Dendritic cell treated with granulocyte-macrophage colony-stimulating factor and Interleukin-4, amounts not matched to agents 40 ng/mL and 50 ng/mL, for 4 days (primary cell): ENCODE measurements at regions not wholly inside any gene's neighbourhood (a gene's known extent, or its start where the extent isn't known, plus 50 kb on each side); places are given as distances from the start of the nearest gene placed in this dataset.
A peak's percentile ranks its signal among the peaks of the same experiment; 100 is the strongest.
"Not testable (repeated sequence)": the region's sequence is repeated elsewhere in the genome, so short reads cannot be mapped to it uniquely, and the experiment has no call there.

Experiments
- H3K27ac Mint-ChIP-seq: one replicate; pipeline ENCODE4 v1.8.0; 2022; ENCODE audit warnings: mild to moderate bottlenecking, mixed read lengths
- H3K27me3 Mint-ChIP-seq: one replicate; pipeline ENCODE4 v1.8.0; 2022; ENCODE audit warnings: mild to moderate bottlenecking, mixed read lengths
- H3K36me3 Mint-ChIP-seq: one replicate; pipeline ENCODE4 v1.8.0; 2022; ENCODE audit warnings: low read depth, mixed read lengths
- H3K4me1 Mint-ChIP-seq: one replicate; pipeline ENCODE4 v1.8.0; 2022; ENCODE audit warnings: low read depth, mixed read lengths
- H3K4me3 Mint-ChIP-seq: one replicate; pipeline ENCODE4 v1.8.0; 2022; ENCODE audit warnings: mild to moderate bottlenecking, moderate library complexity, mixed read lengths
- H3K9me3 Mint-ChIP-seq: one replicate; pipeline ENCODE4 v1.8.0; 2022; ENCODE audit warnings: mixed read lengths
- intact Hi-C: fragments of 100-400 bp; cut with micrococcal nuclease; formaldehyde crosslinking; loops from one replicate; pipeline ENCODE4 v1.15.0; 2022

DNA sequence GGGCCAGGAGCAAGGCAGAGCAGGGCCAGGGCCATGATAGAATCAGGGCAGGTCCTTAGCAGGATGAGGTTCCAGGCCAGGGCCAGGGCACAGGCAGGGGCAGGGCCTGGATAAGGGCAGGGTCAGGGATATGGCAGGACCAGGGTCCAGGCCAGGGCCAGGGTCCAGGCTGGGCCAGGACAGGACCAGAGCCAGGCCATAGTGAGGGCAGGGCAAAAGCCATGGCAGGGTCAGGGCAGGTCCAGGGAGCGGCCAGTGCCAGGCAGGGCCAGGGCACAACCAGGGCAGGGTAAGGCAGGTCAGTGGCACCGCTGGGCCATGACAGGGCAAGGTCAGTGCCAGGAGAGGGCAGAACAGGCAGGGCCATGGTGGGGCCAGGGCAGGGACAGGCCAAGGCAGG is 152.2 kb downstream of the LIPI start:
- no peak overlapping the region for H3K27ac Mint-ChIP-seq
- intact Hi-C loops, result no loop called here
- H3K4me1 Mint-ChIP-seq, result no peaks in the 10 kb centered on the region
- peaks cover 69% of the 10 kb centered on the region for H3K9me3 Mint-ChIP-seq
- H3K4me3 Mint-ChIP-seq, result no peak overlapping the region
- H3K27me3 Mint-ChIP-seq, result no peaks in the 10 kb centered on the region
- peaks cover 7% of the 10 kb centered on the region for H3K36me3 Mint-ChIP-seq

DNA sequence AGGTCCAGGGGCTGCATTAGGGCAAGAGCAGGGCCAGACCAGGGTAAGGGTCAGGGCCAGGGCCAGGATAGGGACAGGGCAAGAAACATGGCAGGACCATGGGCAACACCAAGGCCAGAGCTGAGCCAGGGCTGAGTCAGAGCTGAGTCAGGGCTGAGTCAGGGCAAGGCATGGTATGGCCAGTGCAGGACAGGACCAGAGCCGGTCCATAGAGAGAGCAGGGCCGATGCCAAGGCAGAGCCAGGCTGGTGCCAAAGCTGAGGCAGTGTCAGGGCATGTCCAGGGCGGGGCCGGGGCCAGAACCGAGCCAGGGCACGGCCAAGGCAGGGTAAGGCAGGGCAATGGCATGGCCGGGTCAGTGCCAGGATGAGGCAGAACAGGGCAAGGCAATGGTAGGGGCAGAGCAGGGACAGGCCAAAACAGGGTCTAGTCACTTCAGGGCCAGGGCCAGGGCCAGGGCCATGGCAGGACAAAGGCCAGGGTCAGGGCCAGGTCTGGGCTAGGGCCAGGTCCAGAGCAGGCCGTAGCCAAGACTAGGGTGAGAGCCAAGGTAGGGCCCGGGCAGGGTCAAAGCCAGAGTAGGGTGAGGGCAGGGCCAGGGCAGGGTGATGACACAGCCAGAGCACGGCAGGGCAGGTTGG is 152.8 kb downstream of the LIPI start:
- H3K36me3 Mint-ChIP-seq, H3K27ac Mint-ChIP-seq, H3K4me3 Mint-ChIP-seq, intact Hi-C loops, H3K4me1 Mint-ChIP-seq, H3K27me3 Mint-ChIP-seq: not testable (repeated sequence)
- peaks cover 67% of the 10 kb centered on the region for H3K9me3 Mint-ChIP-seq

DNA sequence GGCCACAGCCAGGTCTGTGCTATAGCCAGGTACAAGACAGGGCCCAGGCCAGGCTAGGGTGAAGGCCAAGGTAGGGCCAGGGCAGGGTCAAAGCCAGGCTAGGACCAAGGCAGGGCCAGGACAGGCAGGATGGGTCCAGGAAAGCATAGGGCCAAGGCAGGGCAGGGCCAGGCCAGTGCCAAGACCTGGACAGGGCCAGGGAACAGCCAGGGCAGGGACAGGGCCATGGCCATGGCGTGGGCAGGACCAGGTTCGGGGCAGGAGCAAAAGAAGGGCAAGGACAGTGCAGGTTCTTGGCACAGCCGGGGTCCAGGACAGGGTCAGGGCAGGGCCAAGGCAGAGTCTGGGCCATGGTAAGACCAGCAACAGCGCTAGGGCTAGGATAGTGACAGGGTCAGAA is 153.4 kb downstream of the LIPI start:
- no peaks in the 10 kb centered on the region for H3K36me3 Mint-ChIP-seq
- intact Hi-C loops, result no loop called here
- H3K4me1 Mint-ChIP-seq, result no peaks in the 10 kb centered on the region
- H3K27me3 Mint-ChIP-seq, result no peaks in the 10 kb centered on the region
- no peak overlapping the region for H3K4me3 Mint-ChIP-seq
- H3K9me3 Mint-ChIP-seq, result peaks cover 65% of the 10 kb centered on the region
- no peak overlapping the region for H3K27ac Mint-ChIP-seq

DNA sequence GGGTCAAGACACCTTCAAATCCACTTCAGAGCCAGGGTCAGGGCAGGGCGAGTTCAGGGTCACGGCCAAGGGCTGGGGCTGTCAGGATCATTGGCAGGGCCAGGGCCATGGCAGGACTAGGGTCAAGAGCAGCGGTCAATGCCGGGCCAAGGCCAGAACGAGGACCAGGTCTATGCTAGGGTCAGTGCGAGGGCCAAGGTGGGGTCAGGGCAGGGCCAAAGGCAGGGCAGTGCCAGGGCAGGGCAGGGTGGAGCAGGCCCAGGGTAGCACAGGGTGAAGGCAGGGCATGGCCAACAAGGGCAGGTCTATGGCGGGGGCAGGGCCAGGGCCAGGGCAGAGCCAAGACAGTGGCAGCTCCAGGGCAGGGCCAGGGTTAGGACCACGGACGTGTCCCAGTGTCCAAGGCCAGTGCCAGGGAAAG is 154.0 kb downstream of the LIPI start:
- Mint-ChIP-seq H3K4me1 (no peaks in the 10 kb centered on the region), H3K9me3 (peaks cover 60% of the 10 kb centered on the region), H3K36me3 (no peaks in the 10 kb centered on the region), H3K27me3 (no peaks in the 10 kb centered on the region), H3K27ac (no peak overlapping the region), H3K4me3 (no peak overlapping the region)
- intact Hi-C loops, result no loop called here

DNA sequence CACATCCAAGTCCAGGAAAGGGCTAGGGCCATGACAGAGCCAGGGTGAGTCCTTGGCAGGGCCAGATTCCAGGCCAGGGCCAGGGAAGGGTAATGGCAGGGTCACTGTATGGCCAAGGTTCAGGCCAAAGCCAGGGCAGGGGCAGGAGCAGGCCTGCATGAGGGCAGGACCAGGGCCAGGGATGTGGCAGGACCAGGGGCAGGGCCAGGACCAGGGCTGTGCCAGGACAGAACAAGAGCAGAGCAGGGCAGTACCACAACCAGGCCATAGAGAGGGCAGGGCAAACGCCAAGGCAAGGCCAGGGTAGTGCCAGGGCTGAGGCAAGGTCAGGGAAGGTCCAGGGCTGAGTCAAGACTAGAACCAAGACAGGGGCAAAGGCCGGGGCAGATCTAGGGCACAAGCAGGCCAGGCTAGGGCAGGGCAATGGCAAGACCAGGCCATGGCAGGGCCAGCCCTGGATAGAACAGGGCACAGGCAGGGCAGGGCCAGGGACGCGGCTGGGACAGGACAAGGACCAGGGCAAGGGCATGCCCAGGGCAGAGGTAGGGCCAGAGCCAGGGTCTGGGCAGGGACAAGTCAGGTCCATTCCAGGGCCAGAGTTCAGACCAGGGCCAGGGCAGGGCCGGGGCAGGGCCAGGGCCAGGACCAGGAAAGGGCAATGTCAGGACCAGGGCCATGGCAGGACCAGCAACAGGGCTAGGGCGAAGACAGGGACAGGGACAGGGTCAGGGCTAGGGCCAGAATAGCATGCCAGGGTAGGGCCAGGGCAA is 154.8 kb downstream of the LIPI start:
- H3K4me1 Mint-ChIP-seq, intact Hi-C loops, H3K27me3 Mint-ChIP-seq, H3K27ac Mint-ChIP-seq, H3K36me3 Mint-ChIP-seq, H3K4me3 Mint-ChIP-seq: not testable (repeated sequence)
- H3K9me3 Mint-ChIP-seq, result peaks cover 59% of the 10 kb centered on the region

DNA sequence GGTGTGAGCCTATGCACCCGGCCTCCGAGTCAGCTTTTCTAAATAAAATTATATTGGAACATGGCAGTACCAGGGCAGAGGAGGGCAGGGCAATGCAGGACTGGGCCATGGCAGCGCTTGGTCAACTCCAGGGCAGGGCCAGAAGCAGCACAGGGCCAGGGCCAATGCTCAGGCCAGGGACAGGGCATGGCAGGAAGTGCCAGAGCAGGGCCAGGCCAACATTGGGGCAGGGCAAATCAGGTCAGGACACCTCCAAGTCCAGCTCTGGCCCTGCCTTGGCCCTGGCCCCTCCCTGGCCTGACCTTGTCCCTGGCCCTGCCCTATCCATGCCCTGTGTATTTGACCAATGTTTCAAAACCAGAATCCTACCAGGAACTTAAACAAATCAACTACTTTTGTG is 156.1 kb downstream of the LIPI start:
- no peaks in the 10 kb centered on the region for H3K4me1 Mint-ChIP-seq
- no peak overlapping the region for H3K4me3 Mint-ChIP-seq
- H3K9me3 Mint-ChIP-seq, result peaks cover 51% of the 10 kb centered on the region
- H3K27ac Mint-ChIP-seq, result no peak overlapping the region
- intact Hi-C loops, result no loop called here
- no peaks in the 10 kb centered on the region for H3K27me3 Mint-ChIP-seq
- no peaks in the 10 kb centered on the region for H3K36me3 Mint-ChIP-seq

DNA sequence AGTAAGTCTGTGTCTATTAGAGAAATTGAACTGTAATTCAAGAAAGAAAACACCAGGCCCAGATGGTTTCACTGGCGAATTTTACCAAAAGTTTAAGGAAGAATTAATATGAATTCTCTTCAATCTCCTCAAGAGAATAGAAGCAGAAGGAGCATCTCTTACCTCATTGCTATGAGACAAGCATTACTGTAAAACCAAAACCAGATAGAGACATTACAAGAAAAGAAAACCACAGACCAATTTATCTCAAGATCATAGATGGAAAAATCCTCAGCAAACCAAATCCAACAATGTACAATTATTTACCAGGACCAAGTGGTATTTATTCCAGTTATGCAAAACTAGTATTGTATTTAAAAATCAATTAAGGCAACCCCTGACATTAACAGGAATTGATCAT is 160.6 kb downstream of the LIPI start:
- intact Hi-C loops, result no loop called here

DNA sequence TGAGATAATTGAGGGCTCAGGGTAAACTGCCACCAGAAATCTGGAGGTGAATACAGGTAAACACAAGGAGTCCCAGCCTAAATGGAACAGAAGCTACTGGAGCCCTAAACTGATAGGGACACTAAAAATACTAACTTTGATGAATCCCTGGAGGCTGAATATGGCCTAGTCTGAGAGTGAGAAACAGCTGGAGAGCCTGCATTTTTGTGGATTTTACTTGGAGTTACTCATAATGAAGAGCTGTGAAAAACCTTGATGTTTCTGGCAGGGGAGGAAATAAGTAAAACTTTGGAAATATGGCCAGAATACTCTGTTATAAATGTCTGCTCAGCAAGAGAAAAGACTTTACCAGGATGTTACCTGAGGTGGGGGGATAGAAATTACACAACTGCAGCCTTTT is 164.4 kb downstream of the LIPI start:
- H3K27me3 Mint-ChIP-seq, result no peaks in the 10 kb centered on the region
- H3K4me3 Mint-ChIP-seq, result no peak overlapping the region
- H3K27ac Mint-ChIP-seq, result no peak overlapping the region
- H3K4me1 Mint-ChIP-seq, result no peaks in the 10 kb centered on the region
- no peaks in the 10 kb centered on the region for H3K36me3 Mint-ChIP-seq
- intact Hi-C loops, result no loop called here
- H3K9me3 Mint-ChIP-seq, result peaks cover 8% of the 10 kb centered on the region

More for the DNA sequence above, 160.6 kb downstream of the LIPI start:
- Mint-ChIP-seq H3K9me3 (peaks cover 16% of the 10 kb centered on the region), H3K27me3 (no peaks in the 10 kb centered on the region), H3K27ac (no peak overlapping the region), H3K4me3 (no peak overlapping the region), H3K36me3 (no peaks in the 10 kb centered on the region), H3K4me1 (no peaks in the 10 kb centered on the region)

DNA sequence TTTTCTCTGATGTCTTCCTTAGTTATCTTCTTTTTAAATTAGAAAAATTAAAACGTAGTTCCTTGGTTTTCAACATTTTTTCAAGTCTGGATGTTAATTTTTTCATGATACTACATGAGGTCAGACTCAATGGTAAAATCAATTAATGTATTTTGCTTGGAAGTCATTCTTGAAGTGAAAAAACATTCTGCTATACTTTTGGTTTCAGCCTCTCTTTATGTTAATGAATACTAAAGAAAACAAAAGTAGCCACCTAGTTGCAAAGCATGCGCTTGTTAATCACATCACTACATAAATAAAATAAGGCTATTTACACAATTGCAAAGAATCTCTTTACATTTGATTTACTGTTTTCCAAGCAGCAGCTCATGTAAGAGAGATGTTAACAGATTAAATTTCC is 170.4 kb downstream of the LIPI start:
- Mint-ChIP-seq H3K27me3 (no peaks in the 10 kb centered on the region), H3K36me3 (no peaks in the 10 kb centered on the region), H3K27ac (no peak overlapping the region), H3K4me1 (no peaks in the 10 kb centered on the region), H3K9me3 (no peaks in the 10 kb centered on the region), H3K4me3 (no peak overlapping the region)
- intact Hi-C loops, result no loop called here

DNA sequence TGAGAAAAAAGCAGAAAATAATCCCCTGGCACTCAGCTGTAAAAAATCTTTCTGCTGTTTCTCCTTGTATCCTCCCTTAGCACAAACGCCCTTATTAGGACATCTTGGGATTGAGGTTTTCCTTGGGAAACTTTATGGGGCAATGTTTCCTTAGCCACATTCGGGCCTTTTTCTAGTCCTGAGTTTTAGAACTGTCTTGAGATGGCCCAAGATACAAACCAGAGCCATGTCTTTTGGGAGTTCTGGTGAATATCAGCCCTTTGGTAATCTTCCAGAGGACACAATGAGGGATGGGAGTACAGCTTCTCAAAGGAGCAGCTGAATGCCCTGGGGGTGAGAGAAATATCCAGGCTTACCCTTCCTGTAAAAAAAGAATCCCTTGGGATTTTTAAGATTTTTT is 182.1 kb downstream of the LIPI start:
- H3K9me3 Mint-ChIP-seq, H3K36me3 Mint-ChIP-seq, H3K4me3 Mint-ChIP-seq, H3K4me1 Mint-ChIP-seq, H3K27ac Mint-ChIP-seq, intact Hi-C loops, H3K27me3 Mint-ChIP-seq: not testable (repeated sequence)

DNA sequence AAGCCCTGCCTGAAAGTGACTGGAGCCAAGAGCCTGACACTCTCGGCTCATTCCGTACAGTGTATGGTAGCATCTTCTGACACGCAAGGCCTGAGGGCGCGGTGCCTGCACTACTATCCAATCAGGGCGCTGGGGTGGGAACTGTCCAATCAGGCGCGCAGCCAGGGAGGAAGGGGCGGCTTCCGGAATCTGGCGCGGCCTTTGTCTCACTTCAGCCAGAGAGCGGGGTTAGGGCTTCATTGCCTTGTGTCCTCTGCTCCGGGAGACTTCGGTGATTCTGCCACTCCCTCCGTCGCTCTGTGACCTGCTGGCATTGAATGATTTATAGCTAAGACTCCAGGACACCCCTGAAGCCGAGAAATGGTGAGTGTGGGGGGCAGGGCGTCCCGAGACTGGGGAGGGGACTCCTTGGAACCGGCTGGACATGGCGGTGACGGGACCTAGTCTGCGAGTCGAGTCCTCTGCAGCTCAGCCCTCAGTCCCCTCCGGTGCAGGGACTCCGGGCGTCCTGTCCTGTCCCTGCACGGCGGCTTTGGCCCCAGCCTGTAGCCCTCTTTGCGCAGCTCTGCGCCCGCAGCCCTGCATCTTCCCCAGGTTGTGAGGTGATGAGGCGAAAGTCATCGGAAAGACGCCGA is 183.4 kb downstream of the LIPI start:
- H3K4me3 Mint-ChIP-seq, result peak overlapping the region; percentile 81
- H3K36me3 Mint-ChIP-seq, H3K4me1 Mint-ChIP-seq, H3K9me3 Mint-ChIP-seq, intact Hi-C loops, H3K27me3 Mint-ChIP-seq: not testable (repeated sequence)
- H3K27ac Mint-ChIP-seq, result peak overlapping the region; percentile 73

DNA sequence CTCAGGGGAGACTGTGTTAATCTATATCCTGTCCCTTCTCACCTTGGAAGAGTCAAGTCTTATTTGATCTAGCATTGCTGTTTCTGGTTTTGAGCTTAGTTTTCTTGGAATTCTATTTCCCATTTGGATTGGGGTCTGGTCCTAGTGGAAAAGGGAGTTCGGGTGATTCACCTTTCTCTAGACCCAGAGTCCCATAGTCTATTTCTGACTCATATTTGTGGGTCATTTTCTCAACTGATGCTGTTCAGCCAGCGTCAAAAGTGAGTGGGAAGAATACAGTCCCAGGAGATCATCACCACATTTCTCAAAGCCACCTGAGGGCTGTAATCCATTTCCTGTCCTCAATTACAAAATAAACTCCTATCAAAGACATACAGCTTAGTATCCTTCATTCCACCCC is 190.6 kb downstream of the LIPI start:
- H3K27me3 Mint-ChIP-seq, intact Hi-C loops, H3K9me3 Mint-ChIP-seq: not testable (repeated sequence)

DNA sequence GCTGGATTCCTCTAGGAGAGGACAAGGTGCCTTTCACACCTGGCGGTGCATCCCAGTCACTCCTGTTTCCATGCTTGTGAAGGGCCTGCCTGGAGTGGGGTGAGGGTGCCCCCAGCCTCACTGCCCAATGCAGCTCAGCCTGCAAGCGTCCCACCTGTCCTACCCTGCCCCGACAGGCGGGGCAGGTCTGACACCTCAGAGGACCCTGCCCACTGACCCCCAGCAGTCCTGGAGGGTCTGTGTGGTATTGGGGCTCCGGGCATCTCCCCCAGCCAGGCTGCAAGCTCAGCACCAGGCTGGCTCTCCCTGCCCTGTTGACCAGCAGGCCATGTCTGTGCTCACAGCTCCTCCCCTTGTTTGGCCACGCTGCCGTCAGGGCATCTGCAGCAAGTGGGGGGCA is 194.9 kb downstream of the LIPI start:
- H3K27ac Mint-ChIP-seq, intact Hi-C loops, H3K36me3 Mint-ChIP-seq, H3K4me1 Mint-ChIP-seq, H3K4me3 Mint-ChIP-seq, H3K27me3 Mint-ChIP-seq, H3K9me3 Mint-ChIP-seq: not testable (repeated sequence)

More for the DNA sequence above, 190.6 kb downstream of the LIPI start:
- not testable (repeated sequence) for H3K4me1 Mint-ChIP-seq, H3K27ac Mint-ChIP-seq, H3K4me3 Mint-ChIP-seq, H3K36me3 Mint-ChIP-seq

DNA sequence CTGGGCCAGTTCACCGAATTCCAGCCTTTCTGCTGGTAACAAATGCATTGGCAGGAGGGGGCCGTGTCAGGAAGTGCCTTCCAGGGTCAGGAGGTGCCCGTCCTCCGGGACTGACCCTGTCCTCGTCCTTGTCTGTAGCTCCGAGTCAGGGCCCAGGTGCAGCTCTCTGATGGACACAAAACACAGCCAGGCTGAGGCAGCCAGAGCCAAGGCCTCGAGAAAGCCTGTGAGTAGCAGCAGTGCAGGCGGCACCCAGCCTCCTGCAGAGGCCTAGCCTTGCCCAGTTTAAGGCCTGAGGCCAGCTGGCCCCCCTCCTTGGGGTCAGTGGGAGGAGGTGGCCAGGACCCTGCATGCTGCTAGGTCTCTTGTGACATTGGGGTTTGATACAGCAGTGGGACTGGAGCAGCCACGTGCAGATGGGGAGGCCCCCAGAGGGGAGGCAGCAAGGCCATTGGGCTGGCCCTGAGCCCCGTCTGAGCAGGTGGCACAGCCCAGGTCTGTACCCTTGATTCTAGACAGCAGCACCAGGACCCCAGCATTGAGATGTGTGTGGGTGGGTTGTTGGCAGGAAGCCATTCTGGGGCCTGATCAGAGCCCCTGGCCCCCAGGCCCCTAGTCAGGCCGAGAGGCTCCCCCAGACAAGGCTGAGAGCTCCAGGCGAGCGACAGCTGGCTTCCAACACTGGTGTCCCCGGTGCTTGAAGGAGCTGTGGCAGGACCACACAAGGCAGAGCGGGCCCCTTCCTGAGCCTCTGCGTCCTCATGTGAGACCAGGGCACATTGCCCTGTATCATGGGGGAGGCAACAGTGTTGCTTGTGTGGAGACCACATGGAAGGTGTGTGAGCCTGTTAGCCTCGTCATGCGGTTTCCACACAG is 196.9 kb downstream of the LIPI start:
- H3K27me3 Mint-ChIP-seq, H3K9me3 Mint-ChIP-seq, H3K36me3 Mint-ChIP-seq, H3K4me3 Mint-ChIP-seq, intact Hi-C loops, H3K27ac Mint-ChIP-seq, H3K4me1 Mint-ChIP-seq: not testable (repeated sequence)
